Stimulated activated CD4-positive, alpha-beta T cell treated with anti-CD3 and anti-CD28 coated beads, Interleukin-1b, Interleukin-23, amount 100 ng/mL, for 48 hours (primary cell): ENCODE measurements at regions not wholly inside any gene's neighbourhood (a gene's known extent, or its start where the extent isn't known, plus 50 kb on each side); places are given as distances from the start of the nearest gene placed in this dataset.
"Not testable (repeated sequence)": the region's sequence is repeated elsewhere in the genome, so short reads cannot be mapped to it uniquely, and the experiment has no call there.

Experiments used
- DNase-seq: peaks from one replicate; pipeline ENCODE4 v3.0.0-alpha.2; 2020

GRCh38 chr4:101415962-101416361 is 68.6 kb upstream of the PPP3CA start:
- DNase-seq = no peak

- DNase-seq = no peak
These were observed 67.2 kb upstream of the PPP3CA start for GRCh38 chr4:101414496-101414895.

- DNase-seq = no peak
These were observed 64.6 kb upstream of the PPP3CA start for GRCh38 chr4:101411926-101412325.

GRCh38 chr4:101411281-101411910 is 64.1 kb upstream of the PPP3CA start:
- DNase-seq = not testable (repeated sequence)

GRCh38 chr4:101400096-101400495 is 52.8 kb upstream of the PPP3CA start:
- peak; percentile 20 for DNase-seq

GRCh38 chr4:101398807-101399206 is 51.5 kb upstream of the PPP3CA start:
- no peak for DNase-seq
